ENCODE measurements at regions not wholly inside any gene's neighbourhood (a gene's known extent, or its start where the extent isn't known, plus 50 kb on each side); places are given as distances from the start of the nearest gene placed in this dataset.

DNA sequence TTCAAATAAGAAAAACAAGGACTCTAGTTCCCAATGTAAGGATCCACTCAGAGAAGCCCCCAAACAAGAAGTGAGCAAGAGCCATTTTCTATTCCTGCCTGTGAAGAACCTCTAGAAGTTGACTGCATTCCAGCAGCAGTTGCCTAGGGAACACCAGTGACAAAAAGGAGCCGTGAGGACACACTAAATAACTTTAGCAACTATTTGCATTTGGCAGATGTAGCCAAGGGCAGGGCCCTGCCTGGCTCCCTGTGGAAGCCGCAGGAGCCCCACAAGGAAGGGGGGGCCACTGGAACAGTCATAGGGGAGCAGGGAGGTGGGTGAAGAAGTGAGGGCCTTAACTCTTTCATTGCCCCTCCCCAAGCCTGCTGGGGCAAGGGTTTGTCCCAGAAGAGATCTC, 470.2 kb upstream of the PROK2 start:
- Histone ChIP-seq H3K9me3 (replicated peaks; ENCODE audit: insufficient read depth, low read length) (no peaks in the 10 kb centered on the region), H3K27ac (ENCODE audit: low read length) (no peak overlapping the region), H3K4me1 (ENCODE audit: low read length) (peaks cover 17% of the 10 kb centered on the region), H2AFZ (ENCODE audit: low read length) (no peak overlapping the region), H3K27me3 (replicated peaks; ENCODE audit: insufficient read depth, low read length) (no peaks in the 10 kb centered on the region), H3K9me2 (replicated peaks; ENCODE audit: insufficient read depth, low read length) (no peaks in the 10 kb centered on the region), H4K20me1 (ENCODE audit: insufficient read depth, low read length) (no peaks in the 10 kb centered on the region), H3K9ac (ENCODE audit: low read length) (no peak overlapping the region), H3K36me3 (replicated peaks; ENCODE audit: insufficient read depth, low read length) (no peaks in the 10 kb centered on the region), H3K4me3 (ENCODE audit: low read length) (no peak overlapping the region), H3F3A (ENCODE audit: insufficient read depth, low read length) (no peaks in the 10 kb centered on the region), H3K4me2 (ENCODE audit: low read depth, low read length) (no peak overlapping the region), H3K79me2 (ENCODE audit: low read length) (no peaks in the 10 kb centered on the region)
- no peak for DNase-seq
- TF ChIP-seq, protein P1, sequence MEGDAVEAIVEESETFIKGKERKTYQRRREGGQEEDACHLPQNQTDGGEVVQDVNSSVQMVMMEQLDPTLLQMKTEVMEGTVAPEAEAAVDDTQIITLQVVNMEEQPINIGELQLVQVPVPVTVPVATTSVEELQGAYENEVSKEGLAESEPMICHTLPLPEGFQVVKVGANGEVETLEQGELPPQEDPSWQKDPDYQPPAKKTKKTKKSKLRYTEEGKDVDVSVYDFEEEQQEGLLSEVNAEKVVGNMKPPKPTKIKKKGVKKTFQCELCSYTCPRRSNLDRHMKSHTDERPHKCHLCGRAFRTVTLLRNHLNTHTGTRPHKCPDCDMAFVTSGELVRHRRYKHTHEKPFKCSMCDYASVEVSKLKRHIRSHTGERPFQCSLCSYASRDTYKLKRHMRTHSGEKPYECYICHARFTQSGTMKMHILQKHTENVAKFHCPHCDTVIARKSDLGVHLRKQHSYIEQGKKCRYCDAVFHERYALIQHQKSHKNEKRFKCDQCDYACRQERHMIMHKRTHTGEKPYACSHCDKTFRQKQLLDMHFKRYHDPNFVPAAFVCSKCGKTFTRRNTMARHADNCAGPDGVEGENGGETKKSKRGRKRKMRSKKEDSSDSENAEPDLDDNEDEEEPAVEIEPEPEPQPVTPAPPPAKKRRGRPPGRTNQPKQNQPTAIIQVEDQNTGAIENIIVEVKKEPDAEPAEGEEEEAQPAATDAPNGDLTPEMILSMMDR (IDR thresholded peaks at IDR 0.05; ENCODE audit: low read length) = no peak
- TF ChIP-seq EZH2phosphoT487 (IDR thresholded peaks at IDR 0.05; ENCODE audit: low read length) (no peak), EZH2 (optimal IDR thresholded peaks at IDR 0.05; ENCODE audit: low read depth, low read length) (no peak)

DNA sequence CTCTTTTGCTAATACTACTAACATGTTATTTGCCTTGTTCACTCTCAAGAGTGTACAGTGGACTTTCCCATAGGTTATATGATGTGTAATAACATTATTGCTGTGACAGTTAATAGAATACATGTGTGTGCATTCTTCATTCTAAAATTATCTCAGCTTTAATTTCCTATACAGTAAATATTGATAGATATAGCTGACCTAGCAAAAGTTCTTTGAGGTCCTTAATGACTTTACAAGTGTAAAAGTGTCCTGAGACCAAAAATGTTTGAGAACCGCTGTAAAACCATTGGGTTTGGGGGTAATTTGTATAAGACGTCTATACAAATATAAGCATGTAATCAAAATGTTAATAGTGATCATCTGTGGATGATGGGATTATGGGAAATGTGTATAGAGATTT, 469.5 kb upstream of the PROK2 start:
- H2AFZ ChIP-seq (ENCODE audit: low read length) = no peak overlapping the region
- H3K4me2 ChIP-seq (ENCODE audit: low read depth, low read length) = no peak overlapping the region
- no peak overlapping the region for H3K9ac ChIP-seq (ENCODE audit: low read length)
- H3K36me3 ChIP-seq (replicated peaks; ENCODE audit: insufficient read depth, low read length) = no peaks in the 10 kb centered on the region
- no peaks in the 10 kb centered on the region for H3K9me3 ChIP-seq (replicated peaks; ENCODE audit: insufficient read depth, low read length)
- no peak overlapping the region for H3K27ac ChIP-seq (ENCODE audit: low read length)
- no peaks in the 10 kb centered on the region for H3F3A ChIP-seq (ENCODE audit: insufficient read depth, low read length)
- H3K27me3 ChIP-seq (replicated peaks; ENCODE audit: insufficient read depth, low read length) = no peaks in the 10 kb centered on the region
- TF ChIP-seq EZH2 (optimal IDR thresholded peaks at IDR 0.05; ENCODE audit: low read depth, low read length) = no peak
- TF ChIP-seq, protein P1 (IDR thresholded peaks at IDR 0.05; ENCODE audit: low read length) = no peak
- no peak for TF ChIP-seq EZH2phosphoT487 (IDR thresholded peaks at IDR 0.05; ENCODE audit: low read length)
- H4K20me1 ChIP-seq (ENCODE audit: insufficient read depth, low read length) = no peaks in the 10 kb centered on the region
- H3K79me2 ChIP-seq (ENCODE audit: low read length) = no peaks in the 10 kb centered on the region
- no peak for DNase-seq
- peaks cover 17% of the 10 kb centered on the region for H3K4me1 ChIP-seq (ENCODE audit: low read length)
- no peaks in the 10 kb centered on the region for H3K9me2 ChIP-seq (replicated peaks; ENCODE audit: insufficient read depth, low read length)
- H3K4me3 ChIP-seq (ENCODE audit: low read length) = no peak overlapping the region

DNA sequence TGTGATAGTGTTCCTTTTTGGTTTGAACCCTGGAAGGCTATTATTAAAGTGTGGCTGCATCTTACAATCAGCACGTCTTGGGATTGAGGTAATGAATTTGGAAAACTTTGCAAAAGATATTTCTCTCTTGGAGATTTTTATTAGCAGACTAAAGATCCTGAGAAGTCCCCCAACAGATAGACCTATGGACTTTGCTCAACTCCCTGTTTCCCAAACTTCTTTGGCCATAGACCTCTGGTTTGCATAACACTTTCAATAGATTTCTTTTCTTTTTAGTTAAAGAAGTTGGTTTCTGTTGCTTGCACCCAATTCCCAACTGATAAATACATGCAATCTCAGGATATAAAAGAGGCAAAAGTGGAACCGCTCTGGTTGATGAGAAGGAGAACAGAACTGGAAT, 465.8 kb upstream of the PROK2 start:
- Histone ChIP-seq H3K9me3 (replicated peaks; ENCODE audit: insufficient read depth, low read length) (no peaks in the 10 kb centered on the region), H3K4me2 (ENCODE audit: low read depth, low read length) (no peak overlapping the region), H3K9ac (ENCODE audit: low read length) (no peak overlapping the region), H2AFZ (ENCODE audit: low read length) (no peak overlapping the region), H3K4me3 (ENCODE audit: low read length) (no peak overlapping the region), H3K9me2 (replicated peaks; ENCODE audit: insufficient read depth, low read length) (no peaks in the 10 kb centered on the region), H4K20me1 (ENCODE audit: insufficient read depth, low read length) (no peaks in the 10 kb centered on the region), H3K4me1 (ENCODE audit: low read length) (peaks cover 6% of the 10 kb centered on the region; the same call in 1 of the 2 replicates), H3F3A (ENCODE audit: insufficient read depth, low read length) (no peaks in the 10 kb centered on the region), H3K79me2 (ENCODE audit: low read length) (no peaks in the 10 kb centered on the region), H3K27me3 (replicated peaks; ENCODE audit: insufficient read depth, low read length) (no peaks in the 10 kb centered on the region), H3K36me3 (replicated peaks; ENCODE audit: insufficient read depth, low read length) (no peaks in the 10 kb centered on the region), H3K27ac (ENCODE audit: low read length) (no peak overlapping the region)
- TF ChIP-seq, protein P1 (IDR thresholded peaks at IDR 0.05; ENCODE audit: low read length) = no peak
- no peak for TF ChIP-seq EZH2phosphoT487 (IDR thresholded peaks at IDR 0.05; ENCODE audit: low read length)
- TF ChIP-seq EZH2 (optimal IDR thresholded peaks at IDR 0.05; ENCODE audit: low read depth, low read length) = no peak
- no peak for DNase-seq
